Left ventricle myocardium superior (tissue), 1 donor: ENCODE measurements at regions not wholly inside any gene's neighbourhood (a gene's known extent, or its start where the extent isn't known, plus 50 kb on each side); places are given as distances from the start of the nearest gene placed in this dataset.
"Not testable (repeated sequence)": the region's sequence is repeated elsewhere in the genome, so short reads cannot be mapped to it uniquely, and the experiment has no call there.

ENCODE experiments used
- ATAC-seq: fragments of 200-7000 bp; cut with Tn5 transposase; one replicate; pipeline ENCODE4 v1.9.1; 2020; ENCODE audit warnings: mild to moderate bottlenecking, moderate library complexity
- DNase-seq: peaks from one replicate; pipeline ENCODE4 v3.0.0-alpha.2; 2020
- intact Hi-C: fragments of 100-400 bp; cut with micrococcal nuclease; formaldehyde crosslinking; loops from one replicate; pipeline ENCODE4 v1.11.0; 2022
- donor health status: DM: no; HTN: yes; CAD: no; lungs with severe emphysema.

DNA sequence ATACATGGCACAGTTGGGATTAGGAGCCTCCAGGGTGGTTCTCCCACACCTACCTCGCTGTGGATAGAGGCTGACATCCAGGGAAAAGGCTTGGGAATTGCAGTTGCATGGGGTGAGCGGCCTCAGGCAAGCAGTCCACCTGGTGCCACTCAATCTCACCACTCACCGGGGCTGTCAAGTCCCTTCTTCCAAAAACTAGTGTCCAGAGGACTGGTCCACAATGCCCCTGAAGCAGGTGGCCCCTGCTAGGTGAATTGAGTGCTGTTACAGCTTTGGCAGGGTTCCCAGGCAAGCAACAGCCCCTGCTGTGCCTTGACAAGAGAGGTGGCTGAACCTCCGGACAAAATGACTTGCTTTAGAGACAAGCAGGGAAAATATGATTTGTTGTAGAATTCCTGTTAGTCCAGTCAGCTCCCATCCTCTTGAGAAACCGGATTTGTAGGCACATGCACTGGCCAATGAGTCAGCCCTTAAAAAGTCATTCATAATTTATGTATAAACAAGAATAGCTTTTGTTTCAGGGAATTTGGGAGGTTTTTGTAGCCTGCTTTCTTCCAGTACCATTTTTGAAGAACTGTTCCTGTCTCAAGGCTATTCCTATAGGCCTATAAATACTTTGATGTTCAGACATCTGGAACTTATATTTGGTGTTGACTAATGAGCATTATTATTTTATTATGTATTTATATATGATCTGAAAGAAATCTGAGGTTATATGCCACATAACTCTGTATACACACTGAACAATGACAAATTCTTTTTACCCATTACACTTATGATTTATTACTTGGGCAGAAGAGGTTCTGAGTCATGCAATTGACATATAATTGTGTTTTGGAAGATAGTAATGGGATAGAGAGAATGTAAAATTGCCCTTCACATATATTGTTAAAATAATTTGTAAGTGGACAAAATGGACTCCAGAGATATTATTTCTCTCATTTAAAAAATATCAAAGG is 411.1 kb downstream of the ACTL7B start:
- ATAC-seq = no peak
- intact Hi-C loops = no loop called here

DNA sequence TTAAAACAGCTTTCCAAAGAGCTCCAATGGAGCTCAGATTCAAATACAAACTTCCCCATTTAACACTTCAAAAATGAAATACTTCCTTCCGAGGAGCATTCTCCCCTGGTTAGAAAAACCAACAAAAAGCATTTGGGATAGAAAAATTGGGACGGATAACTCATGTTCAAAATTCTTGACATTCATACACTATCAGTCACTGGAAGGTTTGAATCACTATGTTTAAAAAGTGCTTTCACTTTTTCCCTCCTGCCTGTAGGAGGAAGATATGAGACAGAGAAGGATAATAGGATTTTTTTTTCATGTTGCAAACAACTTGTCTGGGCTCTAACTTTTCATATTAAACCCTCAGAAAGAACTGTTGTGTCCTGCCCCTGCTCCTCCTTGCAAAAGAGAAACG is 412.0 kb downstream of the ACTL7B start:
- no peak for ATAC-seq
- intact Hi-C loops = no loop called here
- DNase-seq = no peak

More for the DNA sequence above, 411.1 kb downstream of the ACTL7B start:
- no peak for DNase-seq

GRCh38 chr9:108443019-108443633 is 412.7 kb downstream of the ACTL7B start:
- ATAC-seq = no peak
- no peak for DNase-seq
- intact Hi-C loops = no loop called here

DNA sequence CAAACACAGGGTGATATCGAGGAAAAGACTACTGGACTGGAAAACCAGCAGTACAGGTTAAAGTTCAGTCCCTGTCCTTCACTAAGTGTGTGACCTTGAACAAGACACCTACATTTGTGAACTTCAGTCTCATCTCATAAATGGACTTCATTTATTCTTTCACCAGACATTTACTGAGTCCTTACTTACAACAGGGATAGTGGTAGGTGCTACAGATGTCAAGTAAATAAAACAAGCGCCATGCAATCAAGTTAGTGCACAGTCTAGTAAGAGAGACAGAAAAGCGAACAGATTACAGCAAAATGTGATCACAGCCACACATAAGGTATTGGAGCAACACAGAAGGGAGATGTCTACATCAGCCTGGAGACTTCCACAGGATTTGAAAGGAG is 413.2 kb downstream of the ACTL7B start:
- no peak for DNase-seq
- intact Hi-C loops = no loop called here
- no peak for ATAC-seq

DNA sequence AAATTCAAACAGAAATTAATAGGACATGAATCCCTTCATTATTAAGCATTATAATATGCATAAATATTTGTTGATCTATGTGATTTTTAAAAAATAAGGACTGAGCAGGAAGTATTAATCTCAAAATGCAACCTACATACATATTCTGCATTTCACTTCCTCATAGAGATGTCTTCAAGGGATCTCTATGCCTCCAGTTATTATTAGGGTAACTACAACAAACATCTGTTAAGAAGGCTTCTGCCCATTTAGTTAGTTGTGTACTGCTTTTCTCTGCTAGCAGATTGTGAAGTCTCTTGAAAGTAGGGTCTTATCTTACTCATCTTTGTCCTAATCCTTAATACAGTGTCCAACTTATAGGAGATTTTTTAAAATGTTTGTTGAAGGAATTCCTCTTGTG is 414.1 kb downstream of the ACTL7B start:
- DNase-seq (no peak), ATAC-seq (no peak)
- intact Hi-C loops = no loop called here

- no peak for ATAC-seq
- intact Hi-C loops = no loop called here
Observed at GRCh38 chr9:108441251-108441650, 414.5 kb downstream of the ACTL7B start.

DNA sequence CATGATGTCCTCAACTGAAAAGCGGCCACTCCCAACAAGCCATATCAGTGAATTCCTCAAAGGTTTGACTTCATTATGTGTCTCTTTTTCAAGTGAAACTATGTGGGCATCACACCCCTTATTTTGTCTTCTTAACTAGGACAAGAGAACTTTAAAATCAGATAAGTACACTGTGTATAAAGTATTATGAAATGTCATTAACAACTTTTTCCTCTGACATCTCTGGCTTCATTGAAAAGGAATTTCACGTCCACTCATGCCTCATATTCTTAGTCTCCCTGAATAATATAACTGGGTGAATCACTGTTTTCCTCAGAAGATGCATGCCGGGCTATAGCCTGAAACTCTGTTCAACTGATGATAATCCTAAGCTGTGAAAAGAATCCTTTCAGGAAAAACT is 415.8 kb downstream of the ACTL7B start:
- intact Hi-C loops = no loop called here
- DNase-seq (no peak), ATAC-seq (no peak)

More at GRCh38 chr9:108441251-108441650, 414.5 kb downstream of the ACTL7B start:
- no peak for DNase-seq

- DNase-seq (no peak), ATAC-seq (no peak)
- intact Hi-C loops = no loop called here
Observed at GRCh38 chr9:108437656-108438055, 418.1 kb downstream of the ACTL7B start.

DNA sequence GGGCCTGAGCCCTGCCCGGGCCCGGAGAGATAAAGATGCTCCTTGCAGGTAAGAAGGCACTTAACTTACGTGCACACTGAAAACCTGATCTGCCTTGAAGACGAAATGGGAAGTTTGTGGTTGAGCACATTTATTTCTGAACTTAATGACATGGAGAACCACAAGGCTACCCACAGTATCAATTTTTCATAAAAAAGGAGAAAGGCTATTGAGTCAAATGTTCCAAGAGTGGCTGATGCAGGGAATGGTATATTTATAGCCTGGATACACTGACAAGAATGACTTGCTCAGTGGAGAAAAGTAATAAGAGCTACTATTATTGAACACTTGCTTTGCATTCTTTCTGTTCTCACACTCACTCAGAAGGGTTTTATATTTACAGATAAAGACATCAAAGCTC is 419.3 kb downstream of the ACTL7B start:
- intact Hi-C loops = no loop called here
- DNase-seq (no peak), ATAC-seq (no peak)

DNA sequence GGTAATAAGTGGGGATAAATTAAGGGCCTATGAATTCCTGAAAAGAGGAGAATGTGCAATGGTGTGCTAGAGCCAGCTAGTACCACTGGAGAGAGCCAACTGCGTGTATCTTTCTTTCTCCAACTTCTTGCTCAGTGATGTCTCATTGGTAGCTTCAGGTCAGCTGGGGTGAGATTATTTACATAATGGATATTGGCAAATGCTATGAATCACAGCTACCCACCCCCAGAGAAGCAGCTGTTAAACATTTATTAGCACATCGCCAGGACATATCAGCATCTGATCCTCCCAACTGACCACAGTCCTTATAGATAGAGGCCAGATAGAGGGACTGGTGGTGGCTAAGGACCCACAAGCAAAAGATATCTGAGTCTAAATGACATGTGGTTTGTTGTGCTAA is 421.3 kb downstream of the ACTL7B start:
- no peak for DNase-seq
- intact Hi-C loops = no loop called here
- ATAC-seq = no peak

- no peak for ATAC-seq
- intact Hi-C loops = no loop called here
Observed at GRCh38 chr9:108434036-108434435, 421.8 kb downstream of the ACTL7B start.

DNA sequence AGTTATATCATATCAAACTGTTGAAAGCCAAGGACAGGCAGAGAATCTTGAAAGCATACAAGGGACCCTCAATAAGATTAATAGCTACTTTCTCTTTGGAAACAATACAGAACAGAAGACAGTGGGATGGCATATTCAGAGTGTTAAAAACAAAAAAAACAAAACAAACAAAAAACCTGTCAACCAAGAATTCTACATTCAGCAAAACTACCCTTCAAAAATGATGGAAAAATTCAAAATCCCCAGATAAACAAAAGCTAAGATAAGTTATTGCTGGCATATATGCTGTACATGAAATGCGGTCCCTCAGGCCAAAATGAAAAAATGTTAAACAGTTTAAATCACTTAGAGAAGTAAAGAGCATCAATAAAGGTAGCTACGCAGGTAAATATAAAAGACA is 425.1 kb downstream of the ACTL7B start:
- intact Hi-C loops = no loop called here
- no peak for DNase-seq
- no peak for ATAC-seq

More at GRCh38 chr9:108434036-108434435, 421.8 kb downstream of the ACTL7B start:
- DNase-seq = no peak

DNA sequence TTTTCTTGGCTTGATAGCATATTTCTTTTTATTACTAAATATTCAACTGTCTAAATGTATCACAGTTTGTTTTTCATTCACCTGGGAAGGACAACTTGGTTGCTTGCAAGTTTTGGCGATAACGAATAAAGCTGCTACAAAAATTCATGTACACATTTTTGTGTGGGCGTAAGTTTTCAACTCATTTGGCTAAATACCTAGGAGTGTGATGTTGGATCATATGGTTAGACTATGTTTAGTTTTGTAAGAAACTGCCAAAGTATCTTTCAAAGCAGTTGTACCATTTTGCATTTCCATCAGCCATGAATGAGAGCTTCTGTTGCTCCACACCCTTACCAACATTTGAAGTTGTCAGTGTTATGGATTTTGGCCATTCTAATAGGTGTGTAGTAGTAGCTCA is 428.0 kb downstream of the ACTL7B start:
- DNase-seq = no peak
- intact Hi-C loops = no loop called here

DNA sequence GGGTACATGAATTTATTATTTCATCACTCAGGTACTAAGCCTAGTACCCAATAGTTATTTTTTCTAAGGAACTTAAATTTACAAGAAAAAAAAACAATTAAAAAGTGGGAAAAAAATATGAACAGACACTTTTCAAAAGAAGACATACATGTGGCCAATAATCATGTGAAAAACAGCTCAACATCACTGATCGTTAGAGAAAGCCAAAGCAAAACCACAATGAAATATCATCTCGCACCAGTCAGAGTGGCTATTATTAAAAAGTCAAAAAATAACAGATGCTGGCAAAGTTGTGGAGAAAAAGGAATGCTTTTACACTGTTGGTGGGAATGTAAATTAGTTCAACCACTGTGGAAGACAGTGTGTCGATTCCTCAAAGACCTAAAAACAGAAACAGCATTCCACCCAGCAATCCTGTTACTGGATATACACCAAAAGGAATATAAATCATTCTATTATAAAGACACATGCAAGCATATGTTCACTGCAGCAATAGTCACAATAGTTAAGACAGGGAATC is 429.3 kb downstream of the ACTL7B start:
- DNase-seq, ATAC-seq, intact Hi-C loops: not testable (repeated sequence)

More for the DNA sequence above, 428.0 kb downstream of the ACTL7B start:
- ATAC-seq = no peak

GRCh38 chr9:108423433-108423832 is 432.4 kb downstream of the ACTL7B start:
- ATAC-seq (no peak), DNase-seq (no peak)

DNA sequence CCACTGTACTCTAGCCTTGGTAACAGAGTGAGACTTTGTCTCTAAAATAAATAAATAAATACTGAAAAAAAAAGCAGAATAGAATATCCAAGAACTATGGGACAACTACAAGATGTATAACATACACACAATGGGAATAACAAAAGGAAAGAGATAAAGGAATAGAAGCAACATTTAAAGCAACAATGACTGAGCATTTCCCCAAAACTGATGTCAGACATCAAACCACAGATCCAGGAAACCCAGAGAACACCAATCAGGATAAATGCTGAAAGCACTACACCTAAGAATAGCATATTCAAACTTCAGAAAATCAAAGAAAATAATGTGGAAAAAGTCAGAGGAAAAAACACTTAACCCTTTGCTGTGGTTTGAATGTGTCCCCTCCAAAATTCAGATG is 436.4 kb downstream of the ACTL7B start:
- DNase-seq = no peak
- ATAC-seq = no peak
- intact Hi-C loops = no loop called here

More at GRCh38 chr9:108423433-108423832, 432.4 kb downstream of the ACTL7B start:
- intact Hi-C loops = no loop called here

GRCh38 chr9:108417726-108418125 is 438.1 kb downstream of the ACTL7B start:
- DNase-seq = no peak
- ATAC-seq = no peak
- intact Hi-C loops = no loop called here

DNA sequence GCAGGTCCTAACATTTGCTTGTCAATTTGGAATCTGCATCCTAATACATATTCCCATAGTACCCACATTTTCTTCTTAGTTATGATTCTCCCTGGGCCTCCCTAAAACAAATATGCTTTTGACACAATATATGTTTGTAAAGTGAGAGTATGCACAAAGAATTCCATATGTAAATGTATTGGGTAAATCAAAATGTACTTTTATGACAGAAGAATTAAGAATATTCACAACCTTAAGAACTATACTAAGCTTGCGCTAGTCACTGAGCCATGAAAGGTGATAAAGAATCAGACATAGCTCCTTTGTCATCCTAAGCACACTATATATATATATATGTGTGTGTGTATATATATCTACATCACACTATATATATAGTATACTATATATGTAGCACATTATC is 438.5 kb downstream of the ACTL7B start:
- ATAC-seq = no peak
- DNase-seq = no peak
- intact Hi-C loops = no loop called here

GRCh38 chr9:108416324-108416723 is 439.5 kb downstream of the ACTL7B start:
- DNase-seq (no peak), ATAC-seq (no peak)
- intact Hi-C loops = no loop called here

DNA sequence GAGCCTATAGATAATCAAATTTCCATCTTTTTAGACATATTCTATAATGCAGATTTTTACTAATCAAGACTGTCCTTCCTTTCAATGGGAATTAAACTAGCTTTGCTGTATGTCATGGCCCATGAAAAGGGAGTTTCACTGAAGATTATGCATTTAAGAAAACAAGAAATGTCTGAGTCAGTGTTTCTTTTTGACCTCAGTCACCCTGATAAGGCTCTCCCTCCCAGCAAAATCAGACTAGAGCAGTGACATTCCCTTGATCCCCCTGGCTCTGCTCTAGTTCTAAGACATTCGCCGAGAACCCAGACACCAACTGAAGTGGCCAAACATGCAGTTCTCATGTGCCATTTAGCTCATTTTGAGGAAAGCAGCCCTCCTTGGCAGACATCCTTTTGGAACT is 442.0 kb downstream of the ACTL7B start:
- ATAC-seq = no peak
- DNase-seq = no peak
- intact Hi-C loops = no loop called here
